GM18499 (cell line): ENCODE measurements at regions not wholly inside any gene's neighbourhood (a gene's known extent, or its start where the extent isn't known, plus 50 kb on each side); places are given as distances from the start of the nearest gene placed in this dataset.

Experiments
- ATAC-seq: cut with Tn5 transposase; IDR thresholded peaks from one replicate; pipeline ENCODE4 v1.9.1; 2021; ENCODE audit warnings: moderate number of reproducible peaks; ENCODE audit not compliant: insufficient read depth, unreplicated experiment

DNA sequence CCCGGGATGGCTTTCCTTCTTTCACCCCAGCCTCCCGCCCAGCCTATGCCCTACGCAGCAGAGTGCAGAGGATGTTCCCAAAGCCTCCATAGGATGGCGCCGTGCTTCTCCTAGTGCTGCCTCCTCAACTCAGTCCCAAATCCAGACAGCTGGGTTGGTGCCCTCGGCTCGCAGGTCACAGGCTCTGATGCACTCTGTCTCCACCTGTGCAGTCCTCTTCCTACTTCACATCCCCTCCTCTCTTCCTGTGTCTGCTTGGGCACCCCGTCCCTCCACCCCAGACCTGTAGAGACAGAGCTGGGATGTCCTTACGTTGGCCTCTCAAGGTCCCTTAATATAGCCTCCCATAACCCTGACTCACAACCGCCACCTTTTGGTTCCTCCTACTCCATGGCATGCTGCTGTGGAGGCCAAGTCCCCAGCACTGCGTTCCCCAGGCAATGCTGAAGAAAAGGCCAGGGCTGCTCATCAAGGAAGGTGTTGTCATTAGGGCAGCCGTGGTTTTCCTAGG lies 314.4 kb downstream of the GADD45G start:
- no peak for ATAC-seq

DNA sequence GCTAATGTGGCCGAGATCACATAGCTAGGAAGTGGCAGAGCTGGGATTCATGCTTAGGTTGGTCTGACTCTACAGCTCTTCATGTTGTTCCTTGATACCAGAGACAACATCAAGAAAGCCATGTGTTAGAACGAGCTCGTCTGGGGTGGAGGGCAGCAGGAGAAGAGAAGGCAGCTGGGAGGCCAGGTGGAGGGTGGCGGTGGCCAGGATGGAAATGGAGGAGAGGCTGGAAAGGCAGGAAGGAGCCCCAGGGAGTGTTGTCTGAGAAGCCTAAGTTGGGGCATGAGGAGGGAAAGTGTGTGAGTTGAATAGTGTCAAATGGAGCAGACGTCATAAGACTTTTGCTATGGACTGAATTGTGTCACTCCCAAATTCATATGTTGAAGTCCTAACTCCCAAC lies 315.3 kb downstream of the GADD45G start:
- no peak for ATAC-seq

DNA sequence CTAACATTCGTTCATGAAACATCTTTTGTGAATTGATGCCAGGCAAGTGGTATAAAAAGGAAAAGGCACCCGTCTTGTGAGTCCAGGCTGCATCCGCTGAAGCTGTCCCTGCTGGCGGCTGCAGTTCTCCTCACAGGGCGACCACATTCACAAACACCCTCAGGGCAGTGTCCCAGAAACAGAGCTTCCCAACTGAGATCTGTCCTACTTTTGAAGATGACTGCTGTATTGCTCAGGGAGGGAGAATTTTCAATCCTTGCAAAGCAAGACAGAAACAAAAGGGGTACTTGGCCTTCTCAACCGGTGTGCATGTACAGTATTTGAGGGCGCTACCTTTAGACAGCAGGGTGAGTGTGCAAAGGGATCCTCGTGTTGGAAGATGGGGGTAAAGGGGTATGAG lies 316.1 kb downstream of the GADD45G start:
- no peak for ATAC-seq

DNA sequence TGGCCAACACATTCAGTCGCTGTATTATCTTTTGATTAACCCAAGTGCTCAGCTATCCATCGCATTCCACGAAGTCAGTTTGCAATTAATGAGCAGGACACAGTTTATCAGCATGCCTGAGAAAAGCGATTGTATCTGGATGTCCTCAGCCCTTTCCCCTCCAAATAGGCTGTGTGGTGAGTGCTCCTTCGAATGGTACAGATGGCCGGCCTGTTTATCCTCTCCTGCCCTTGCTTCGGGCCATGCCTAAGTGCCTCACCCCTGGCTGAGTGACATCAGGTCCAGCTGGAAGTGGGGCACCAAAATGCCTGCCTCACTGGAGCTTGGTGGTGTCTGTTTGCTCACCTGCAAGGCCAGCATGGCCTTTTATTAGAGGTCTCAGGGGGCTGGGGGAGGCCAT lies 317.3 kb downstream of the GADD45G start:
- ATAC-seq, result no peak

DNA sequence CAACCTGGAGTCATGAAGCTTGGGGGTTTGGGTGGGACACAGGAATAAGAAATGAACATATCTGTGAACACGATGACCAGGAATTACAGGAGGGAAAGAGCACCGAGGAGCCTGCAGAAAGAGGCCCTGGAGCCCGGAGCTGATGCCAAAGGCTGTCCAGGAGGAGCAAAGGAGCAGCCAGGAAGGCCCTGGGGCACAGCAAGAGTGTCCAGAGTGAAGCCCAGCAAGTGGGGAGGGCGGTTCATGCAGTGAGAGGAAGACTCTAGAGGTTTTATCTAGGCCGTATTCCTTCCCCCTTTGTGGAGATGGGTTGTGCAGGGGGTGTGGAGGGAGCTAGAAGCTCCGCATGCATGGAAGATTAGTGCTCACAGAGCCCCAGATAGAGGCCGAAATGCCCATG lies 318.4 kb downstream of the GADD45G start:
- no peak for ATAC-seq

DNA sequence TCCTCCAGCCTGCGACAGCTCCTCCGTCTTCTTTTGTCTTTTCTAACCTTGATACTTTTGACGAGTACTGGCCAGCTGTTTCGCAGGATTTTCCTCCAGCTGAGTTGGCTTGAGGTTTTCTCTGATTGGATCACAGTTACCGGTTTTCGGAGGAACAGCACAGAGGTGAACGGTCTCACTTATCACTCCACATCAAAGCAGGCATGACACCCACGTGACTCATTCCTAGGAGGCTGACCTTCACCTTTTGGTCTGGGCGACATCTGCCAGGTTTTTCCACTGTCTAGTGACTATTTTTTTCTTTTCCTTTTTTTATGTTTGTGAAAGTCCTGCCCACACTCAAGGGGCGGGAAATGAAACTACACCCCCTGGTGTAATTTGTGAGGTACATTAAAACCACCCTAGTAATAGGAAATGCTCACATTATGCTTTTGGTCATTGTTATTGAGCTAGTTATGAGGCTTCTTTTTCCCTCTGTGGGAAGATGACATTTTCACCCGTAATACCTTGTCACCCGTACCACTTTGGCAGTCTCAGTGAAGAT lies 319.2 kb downstream of the GADD45G start:
- ATAC-seq, result no peak

DNA sequence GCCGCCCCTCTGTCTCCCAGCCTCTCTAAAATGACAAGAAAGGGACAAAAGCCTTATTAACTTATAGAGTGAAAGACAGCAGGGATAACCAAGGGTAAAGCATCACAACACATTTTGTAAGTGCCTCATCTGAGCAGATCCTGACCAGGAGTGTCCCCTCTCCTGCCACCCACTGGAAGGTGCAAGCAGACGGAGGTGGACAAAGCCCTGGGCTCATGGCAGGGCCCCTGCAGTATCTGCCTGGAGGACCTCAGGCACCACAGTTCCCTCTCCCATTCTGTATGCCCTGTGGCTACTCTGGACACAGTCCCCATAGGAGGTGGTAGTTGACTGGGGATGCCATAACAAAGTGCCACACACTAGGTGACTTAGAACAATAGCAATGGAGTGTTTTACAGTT lies 319.8 kb downstream of the GADD45G start:
- no peak for ATAC-seq

DNA sequence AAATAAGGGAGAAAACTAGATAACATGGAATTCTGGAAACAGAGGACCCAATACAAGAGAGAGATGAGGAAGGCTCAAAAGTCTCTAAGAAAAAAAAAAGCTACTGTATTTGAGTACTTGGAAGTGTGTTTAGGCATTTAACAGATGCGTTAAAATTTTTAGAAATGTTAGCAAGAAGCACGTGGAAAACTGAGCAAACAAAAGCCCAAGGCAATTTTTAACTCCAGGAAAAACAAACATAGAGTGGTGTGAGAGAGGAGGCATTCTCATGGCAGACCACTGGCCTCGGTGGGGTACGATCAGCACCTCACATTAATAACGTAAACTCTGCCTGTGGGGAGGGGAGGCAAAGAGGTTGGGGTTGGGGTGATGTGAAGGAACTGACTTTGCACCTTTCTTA lies 321.4 kb downstream of the GADD45G start:
- no peak for ATAC-seq

DNA sequence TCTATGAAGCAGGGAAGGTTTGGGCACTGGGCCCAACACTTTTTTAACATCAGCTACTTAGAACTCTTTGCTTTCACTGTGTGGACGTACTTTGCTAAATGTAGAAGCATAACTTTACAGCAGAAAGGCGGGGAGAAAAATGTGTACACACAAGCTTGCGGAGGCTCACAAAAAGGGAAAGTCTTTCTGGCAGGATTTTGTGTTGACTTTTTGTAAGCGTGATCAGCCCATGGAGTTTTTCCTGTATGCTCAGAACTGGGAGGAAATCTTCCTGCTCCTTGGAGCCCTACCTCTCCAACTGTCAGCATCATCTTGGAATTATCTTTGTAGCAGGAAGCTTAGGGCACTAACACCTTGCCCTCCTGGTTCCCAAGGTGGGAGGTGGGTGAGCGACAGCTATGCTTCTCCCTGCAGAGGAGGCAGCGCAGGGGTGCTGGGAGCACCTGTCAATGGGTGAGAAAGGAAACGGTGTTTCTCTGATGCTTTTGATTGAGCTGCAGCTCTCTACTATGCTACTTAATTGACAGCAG lies 321.9 kb downstream of the GADD45G start:
- no peak for ATAC-seq

DNA sequence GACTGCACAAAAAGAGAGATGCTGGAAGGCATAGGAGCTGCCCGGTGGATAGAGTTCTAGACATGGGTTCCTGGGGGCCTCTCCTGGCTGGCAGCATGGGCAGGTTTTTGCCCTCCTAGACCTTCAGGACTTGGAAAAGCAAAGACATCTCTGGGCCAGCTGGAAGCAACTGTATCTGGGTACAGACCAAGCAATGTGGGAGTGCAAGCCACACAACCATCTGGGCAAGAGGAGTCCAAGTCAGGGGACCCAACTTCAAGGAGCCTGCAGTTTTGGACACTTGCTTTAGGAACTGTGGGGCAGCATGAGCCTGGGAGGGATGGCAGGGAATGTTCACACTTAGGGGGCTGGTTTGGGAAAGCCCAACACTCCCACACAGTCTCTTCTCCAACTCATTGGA lies 323.3 kb downstream of the GADD45G start:
- ATAC-seq, result no peak

DNA sequence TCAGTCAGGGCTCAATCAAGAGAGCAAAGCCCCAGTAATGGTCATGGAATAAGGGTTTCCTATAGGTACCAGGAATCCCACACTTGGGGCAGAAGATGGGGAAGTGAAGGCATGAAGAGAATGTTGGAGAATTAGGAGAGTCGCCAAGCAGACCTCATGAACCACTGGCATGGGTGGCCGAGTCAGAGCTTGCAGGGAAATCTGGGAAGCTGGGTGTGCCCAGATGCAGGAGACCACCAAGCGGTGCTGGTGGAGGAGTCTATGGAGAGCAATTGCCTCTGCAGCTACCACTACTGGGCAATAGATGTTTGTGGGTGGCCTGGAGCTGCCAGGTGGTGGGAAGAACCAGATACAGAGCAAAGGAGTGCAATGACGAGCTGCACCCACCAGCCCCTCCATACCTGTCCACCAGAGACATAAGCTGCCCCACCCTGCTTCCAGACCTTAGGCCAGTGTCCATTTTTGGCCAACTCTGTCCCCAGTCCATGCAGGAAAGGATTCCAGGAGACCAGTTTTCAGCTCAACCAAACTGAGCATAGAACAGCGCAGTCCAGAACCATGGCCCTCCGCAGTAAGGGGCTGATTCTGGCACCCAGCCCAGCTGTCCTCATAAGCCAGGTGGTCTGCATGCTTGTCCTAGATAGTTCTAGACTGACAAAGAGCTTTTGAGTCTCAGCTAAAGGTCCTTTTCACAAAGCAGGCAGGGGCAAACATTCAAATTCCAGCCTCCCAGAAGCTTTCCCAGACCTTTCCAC lies 323.9 kb downstream of the GADD45G start:
- ATAC-seq, result no peak

DNA sequence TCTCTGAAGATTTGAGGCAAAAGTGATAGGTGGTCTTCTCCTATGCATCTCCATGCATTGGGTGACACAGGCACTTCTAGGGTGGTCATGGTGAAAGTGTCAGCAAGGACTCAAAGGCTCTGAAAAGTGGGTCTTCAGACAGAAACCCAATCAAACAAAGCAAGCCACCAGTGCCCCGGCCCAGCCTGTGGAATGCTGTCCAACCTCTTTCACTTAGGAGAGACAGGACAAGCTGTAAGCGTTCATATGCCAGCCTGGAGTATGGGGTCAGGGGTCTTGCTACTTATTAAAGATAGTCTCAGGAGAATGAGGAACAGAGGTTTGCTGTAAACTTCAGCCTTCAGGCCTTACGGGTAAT lies 324.5 kb downstream of the GADD45G start:
- ATAC-seq, result no peak

DNA sequence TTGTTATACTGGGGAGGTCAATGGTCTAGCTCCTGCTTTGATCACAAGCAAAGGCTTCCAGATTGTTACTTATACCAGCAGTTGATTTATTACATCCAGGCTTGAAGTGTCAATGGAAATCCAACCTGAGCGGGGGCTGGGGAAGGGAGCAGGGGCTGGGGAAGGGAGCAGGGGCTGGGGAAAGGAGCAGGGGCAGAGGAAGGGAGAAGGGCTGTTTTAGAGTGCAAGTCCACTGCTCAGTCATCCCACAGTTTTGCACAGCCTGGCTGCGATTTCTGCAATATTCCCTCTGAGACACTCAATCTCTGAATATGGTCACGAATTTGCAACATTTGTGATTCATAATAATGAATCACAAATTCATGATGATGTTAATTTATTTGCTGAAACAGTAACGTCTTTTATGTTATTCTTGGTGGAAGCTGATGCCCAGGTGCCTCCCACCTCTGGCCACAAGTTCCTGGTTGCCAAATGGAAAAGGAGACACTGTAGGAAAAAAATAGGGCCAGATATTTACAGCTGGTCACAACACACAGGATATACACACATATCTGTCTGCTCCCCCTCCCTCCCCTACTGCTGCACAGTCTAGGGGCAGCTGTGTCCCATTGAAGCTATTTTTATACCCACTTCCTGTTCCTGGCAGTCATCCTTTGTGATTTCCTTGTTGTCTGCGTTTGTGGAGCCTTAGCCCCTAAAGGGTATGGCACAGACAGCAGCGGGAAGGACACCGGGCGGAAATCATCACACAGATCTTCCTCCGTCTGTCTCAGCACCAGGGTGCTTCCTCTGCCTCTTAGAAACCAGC lies 325.1 kb downstream of the GADD45G start:
- no peak for ATAC-seq

DNA sequence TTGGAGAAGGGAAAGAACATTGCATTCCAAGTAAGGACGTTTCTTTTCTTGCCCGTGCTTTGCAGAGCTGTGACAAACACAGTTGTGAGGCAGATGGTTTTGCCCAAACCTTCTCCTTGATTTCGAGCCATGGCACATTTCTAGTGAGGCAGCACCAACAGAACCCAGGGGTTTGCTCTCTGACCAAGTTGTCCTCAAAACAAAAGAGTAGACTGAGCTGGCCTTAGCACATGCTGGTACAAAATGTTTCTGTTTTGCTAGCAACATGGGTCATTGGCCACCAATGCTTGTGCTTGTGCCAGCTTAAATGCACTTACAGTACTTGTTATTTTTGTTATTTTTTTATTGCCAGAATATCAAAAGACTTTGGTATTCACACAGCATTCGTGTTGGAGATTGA lies 328.8 kb downstream of the GADD45G start:
- no peak for ATAC-seq

DNA sequence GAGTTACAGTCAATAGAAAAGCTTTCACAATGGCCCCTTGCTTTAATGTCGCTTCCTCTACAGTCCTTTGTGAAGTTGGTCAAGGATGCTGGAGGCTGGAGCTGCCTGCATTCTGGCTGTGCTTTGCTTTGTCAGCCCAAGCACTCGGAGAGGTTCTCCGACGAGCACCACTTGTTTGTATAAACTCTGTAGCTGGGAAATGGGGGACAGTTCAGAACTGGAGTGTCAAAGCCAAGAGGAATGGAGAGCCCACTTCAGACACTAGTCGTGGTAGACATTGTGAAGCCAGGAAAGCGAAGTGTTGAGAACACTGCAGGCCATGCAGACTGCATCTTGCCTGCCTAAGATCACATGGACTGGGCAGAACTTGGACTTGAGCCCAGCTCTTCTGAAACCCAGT lies 330.3 kb downstream of the GADD45G start:
- no peak for ATAC-seq

DNA sequence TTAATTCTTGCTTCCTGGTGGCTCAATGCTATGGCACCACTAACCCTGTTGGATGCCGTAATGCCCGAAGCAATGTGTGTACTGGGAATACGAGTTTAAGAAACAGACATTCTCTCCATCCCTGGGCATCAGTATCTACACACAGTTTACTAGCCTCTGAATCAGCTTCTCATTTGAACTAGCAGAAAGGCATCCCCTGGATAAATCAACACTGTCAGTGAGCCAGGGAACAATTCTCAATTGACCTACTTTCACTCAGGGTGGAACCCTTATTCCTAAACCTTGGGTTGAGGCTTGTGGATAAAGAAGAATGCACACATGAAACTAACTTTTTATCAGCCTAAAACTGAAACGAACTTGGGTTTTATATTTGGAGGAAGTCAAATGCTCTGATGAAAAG lies 331.0 kb downstream of the GADD45G start:
- ATAC-seq, result no peak

DNA sequence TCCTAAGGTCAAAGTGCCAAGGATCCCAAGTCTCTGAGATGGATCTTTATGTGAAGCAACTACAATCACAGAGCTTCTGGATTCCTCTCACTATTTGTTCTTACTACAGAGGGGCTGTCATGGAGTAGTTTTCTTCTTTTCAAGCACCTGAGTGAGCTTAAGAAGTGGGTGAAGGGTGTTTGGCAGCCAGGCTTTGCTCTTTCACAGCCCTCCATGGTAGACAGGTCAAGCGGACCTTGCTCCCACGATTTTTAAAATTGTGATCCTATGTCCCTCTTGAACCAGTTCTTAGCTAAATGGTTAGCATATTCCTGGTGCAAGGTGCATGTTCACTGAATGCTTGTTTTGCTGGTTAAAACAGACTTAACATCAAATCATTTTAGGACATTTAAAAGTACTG lies 332.2 kb downstream of the GADD45G start:
- no peak for ATAC-seq

DNA sequence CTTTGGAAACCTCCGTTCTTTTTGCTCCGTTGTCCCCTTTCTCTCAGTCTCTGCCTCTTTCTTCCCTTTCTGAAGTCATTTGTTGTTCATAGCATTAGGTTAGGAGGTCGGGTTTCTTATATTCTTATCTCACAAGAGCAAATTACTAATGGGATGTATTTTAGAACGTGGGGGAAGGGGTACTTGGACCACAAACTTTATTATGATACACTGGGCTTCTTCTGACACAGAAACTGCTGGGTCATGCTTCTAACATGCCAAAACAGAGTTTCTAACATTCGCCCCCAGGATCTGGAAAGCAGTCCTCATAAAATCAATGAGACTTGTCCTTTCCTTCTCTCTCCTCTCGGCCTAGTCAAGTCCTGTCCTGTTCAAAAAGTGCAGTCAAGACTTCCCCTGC lies 334.4 kb downstream of the GADD45G start:
- no peak for ATAC-seq

DNA sequence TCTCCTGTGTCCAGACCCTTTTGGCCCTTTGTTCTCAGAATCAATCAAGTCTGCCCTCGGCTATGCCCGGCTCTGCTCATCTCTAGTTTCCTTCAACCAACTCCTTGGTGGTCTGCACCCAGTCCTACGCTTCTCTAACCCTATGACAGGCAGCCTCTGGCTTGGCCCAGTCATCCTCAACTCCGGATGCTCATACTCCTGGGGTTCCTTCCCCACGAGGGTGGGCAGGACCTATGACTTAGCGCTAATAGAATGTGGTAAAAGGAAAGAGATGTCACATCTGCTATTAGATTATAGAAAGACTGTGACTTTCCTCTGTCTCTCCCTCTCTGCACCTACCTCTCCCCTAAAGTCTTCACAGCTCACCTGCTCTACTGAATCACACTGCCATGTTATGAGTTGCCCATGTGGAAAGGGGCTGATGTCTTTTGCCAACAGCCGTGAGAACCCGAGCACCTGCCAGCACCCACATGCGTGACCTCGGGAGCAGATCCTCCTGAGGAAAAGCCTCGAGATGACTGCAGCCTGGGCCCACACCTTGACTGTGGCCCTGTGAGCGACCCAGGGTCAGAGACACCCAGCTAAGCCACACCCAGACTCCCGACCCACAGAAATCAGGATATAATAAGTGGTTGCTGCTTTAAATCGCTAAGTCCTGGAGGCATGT lies 334.9 kb downstream of the GADD45G start:
- no peak for ATAC-seq

DNA sequence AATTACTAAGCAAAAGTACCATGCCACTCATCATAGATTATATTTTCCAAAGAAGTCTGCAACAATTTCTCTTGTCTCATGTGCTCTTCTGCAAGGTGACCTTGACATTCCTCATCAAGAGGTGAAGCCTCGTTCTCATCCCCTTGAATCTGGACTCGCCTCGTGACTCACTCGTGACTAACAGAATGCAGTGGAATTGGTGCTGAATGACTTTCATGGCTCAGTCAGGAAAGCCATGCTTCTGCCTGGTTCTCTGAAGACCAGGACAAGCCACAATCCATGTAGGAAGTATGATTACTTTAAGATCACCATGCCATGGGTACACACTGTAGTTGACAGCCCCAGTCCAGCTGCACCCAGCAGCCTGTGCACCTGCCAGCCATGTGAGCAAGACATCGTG lies 335.8 kb downstream of the GADD45G start:
- no peak for ATAC-seq

DNA sequence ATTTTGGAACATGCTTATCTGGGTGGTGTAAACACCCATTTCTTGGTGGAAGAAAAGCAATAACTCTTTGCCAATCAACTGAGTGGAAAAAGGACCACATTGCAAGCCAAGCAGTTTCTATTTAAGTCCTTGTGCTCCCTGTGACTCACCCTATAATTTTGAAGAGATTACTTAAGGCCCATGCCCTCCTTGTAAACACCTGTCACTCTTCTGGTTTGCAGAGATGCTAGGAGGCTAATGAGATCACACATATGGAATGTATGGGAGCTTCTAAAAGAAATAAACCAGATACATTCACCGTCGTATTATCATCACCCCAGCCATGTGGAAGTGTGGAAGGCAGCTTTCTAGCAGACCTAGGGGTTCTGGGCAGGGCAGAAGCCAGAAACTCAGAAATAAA lies 337.1 kb downstream of the GADD45G start:
- ATAC-seq, result no peak
